ENCODE measurements at regions not wholly inside any gene's neighbourhood (a gene's known extent, or its start where the extent isn't known, plus 50 kb on each side); places are given as distances from the start of the nearest gene placed in this dataset.
"Not testable (repeated sequence)": the region's sequence is repeated elsewhere in the genome, so short reads cannot be mapped to it uniquely, and the experiment has no call there.

GRCh38 chr12:126932156-126932555 lies 1334.8 kb upstream of the TMEM132C start:
- FAIRE-seq (no peak), DNase-seq (ENCODE audit: insufficient read length, low spot score) (no peak)
- TF ChIP-seq CTCF (IDR thresholded peaks at IDR 0.05; ENCODE audit: insufficient read depth, missing control alignments), result no peak

- no peak for TF ChIP-seq CTCF (IDR thresholded peaks at IDR 0.05; ENCODE audit: insufficient read depth, missing control alignments)
- no peak for DNase-seq (ENCODE audit: insufficient read length, low spot score)
- no peak for FAIRE-seq
These were observed 1331.5 kb upstream of the TMEM132C start for GRCh38 chr12:126935435-126935834.

GRCh38 chr12:126936181-126936851 lies 1330.7 kb upstream of the TMEM132C start:
- DNase-seq (ENCODE audit: insufficient read length, low spot score) (no peak), FAIRE-seq (no peak)
- TF ChIP-seq CTCF (IDR thresholded peaks at IDR 0.05; ENCODE audit: insufficient read depth, missing control alignments), result no peak

- DNase-seq (ENCODE audit: insufficient read length, low spot score) (no peak), FAIRE-seq (no peak)
- no peak for TF ChIP-seq CTCF (IDR thresholded peaks at IDR 0.05; ENCODE audit: insufficient read depth, missing control alignments)
These were observed 1329.5 kb upstream of the TMEM132C start for GRCh38 chr12:126937431-126937830.

GRCh38 chr12:126944684-126945083 lies 1322.3 kb upstream of the TMEM132C start:
- no peak for TF ChIP-seq CTCF (IDR thresholded peaks at IDR 0.05; ENCODE audit: insufficient read depth, missing control alignments)
- DNase-seq (ENCODE audit: insufficient read length, low spot score) (no peak), FAIRE-seq (no peak)

- not testable (repeated sequence) for DNase-seq (ENCODE audit: insufficient read length, low spot score); FAIRE-seq
These were observed 1320.0 kb upstream of the TMEM132C start for GRCh38 chr12:126946958-126947357.

GRCh38 chr12:126949558-126949957 lies 1317.4 kb upstream of the TMEM132C start:
- no peak for DNase-seq (ENCODE audit: insufficient read length, low spot score)

More at GRCh38 chr12:126949558-126949957, 1317.4 kb upstream of the TMEM132C start:
- no peak for FAIRE-seq
- no peak for TF ChIP-seq CTCF (IDR thresholded peaks at IDR 0.05; ENCODE audit: insufficient read depth, missing control alignments)
